ENCODE measurements at regions not wholly inside any gene's neighbourhood (a gene's known extent, or its start where the extent isn't known, plus 50 kb on each side); places are given as distances from the start of the nearest gene placed in this dataset.

DNA sequence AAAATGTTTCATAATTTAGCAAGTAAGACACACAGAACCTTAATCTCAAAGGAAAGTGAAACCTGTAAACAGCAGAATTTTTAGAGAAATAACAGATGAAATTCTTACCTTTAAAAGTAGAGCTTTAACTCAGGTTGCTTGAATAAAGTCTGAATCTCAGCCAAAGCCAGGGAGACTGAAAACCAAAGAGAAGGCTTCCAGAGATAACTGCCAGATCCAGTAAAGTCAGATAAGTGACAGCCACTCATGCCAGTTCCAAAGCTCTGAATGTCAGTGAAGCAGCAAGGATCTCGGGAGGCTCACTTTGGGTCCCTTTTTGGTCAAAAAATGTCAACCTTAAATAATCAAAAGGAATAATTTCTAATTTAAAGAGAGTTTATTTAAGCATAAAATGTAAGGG lies 199.9 kb upstream of the CHRM3 start:
- H2AFZ ChIP-seq (ENCODE audit: low read length): no peak overlapping the region
- intact Hi-C loops (cut with micrococcal nuclease; ENCODE audit: unreplicated experiment) (no loop called here), in situ Hi-C loops (cut with HindIII; ENCODE audit: extremely low pct_ligation_motif_present, low pct_unique_long_range_greater_than_20kb) (no loop called here)
- H3K27ac ChIP-seq (ENCODE audit: extremely low read length, insufficient read depth, low read length): no peak overlapping the region
- peaks cover 90% of the 10 kb centered on the region for H3K9me3 ChIP-seq (ENCODE audit: low read length)
- FAIRE-seq (no peak), ATAC-seq (no peak), DNase-seq (ENCODE audit: low spot score) (no peak)
- no peak overlapping the region for H3K9ac ChIP-seq (ENCODE audit: insufficient read depth, low read depth, low read length)
- no peaks in the 10 kb centered on the region for H3K27me3 ChIP-seq (ENCODE audit: control insufficient read depth in 1 of 2, insufficient read depth in 2 of 2, low read length in 2 of 2)
- H3K4me2 ChIP-seq (ENCODE audit: low read depth, low read length): no peak overlapping the region
- no TSS peak for BruUV-seq (replicated peaks)
- no peaks in the 10 kb centered on the region for H3K36me3 ChIP-seq (replicated peaks in 1 of 2; ENCODE audit: control insufficient read depth in 1 of 2, insufficient read depth in 2 of 2, low read length in 2 of 2)
- WGBS (ENCODE audit: low lambda C conversion rate): 0% methylated on average over 1 of the region's 1 CpG
- H3K4me3 ChIP-seq (replicated peaks in 1 of 3; ENCODE audit: insufficient read depth in 1 of 3, low read depth in 2 of 3, low read length in 3 of 3): no peak overlapping the region
- ChIA-PET CTCF (ENCODE audit: low intra/inter-chr PET ratio, low total read pairs) (no interaction called here), POLR2A (no interaction called here)
- no peak for TF ChIP-seq JUND (CRISPR knock-in tag; IDR thresholded peaks at IDR 0.05)
- no peak for TF ChIP-seq FOXJ3 (CRISPR knock-in tag; IDR thresholded peaks at IDR 0.05; ENCODE audit: borderline replicate concordance)
- no peak for TF ChIP-seq NFYC (CRISPR knock-in tag; IDR thresholded peaks at IDR 0.05)
- no peak for TF ChIP-seq THYN1 (CRISPR knock-in tag; IDR thresholded peaks at IDR 0.05; ENCODE audit: borderline replicate concordance, low read depth)
- no peak for TF ChIP-seq HOXD1 (CRISPR knock-in tag; IDR thresholded peaks at IDR 0.05)
- TF ChIP-seq ZNF24 (IDR thresholded peaks at IDR 0.05): no peak
- TF ChIP-seq, protein P1, sequence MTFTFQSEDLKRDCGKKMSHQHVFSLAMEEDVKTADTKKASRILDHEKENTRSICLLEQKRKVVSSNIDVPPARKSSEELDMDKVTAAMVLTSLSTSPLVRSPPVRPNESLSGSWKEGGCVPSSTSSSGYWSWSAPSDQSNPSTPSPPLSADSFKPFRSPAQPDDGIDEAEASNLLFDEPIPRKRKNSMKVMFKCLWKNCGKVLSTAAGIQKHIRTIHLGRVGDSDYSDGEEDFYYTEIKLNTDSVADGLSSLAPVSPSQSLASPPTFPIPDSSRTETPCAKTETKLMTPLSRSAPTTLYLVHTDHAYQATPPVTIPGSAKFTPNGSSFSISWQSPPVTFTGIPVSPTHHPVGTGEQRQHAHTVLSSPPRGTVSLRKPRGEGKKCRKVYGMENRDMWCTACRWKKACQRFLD (CRISPR knock-in tag; IDR thresholded peaks at IDR 0.05; ENCODE audit: borderline replicate concordance): no peak
- TF ChIP-seq, protein P2, sequence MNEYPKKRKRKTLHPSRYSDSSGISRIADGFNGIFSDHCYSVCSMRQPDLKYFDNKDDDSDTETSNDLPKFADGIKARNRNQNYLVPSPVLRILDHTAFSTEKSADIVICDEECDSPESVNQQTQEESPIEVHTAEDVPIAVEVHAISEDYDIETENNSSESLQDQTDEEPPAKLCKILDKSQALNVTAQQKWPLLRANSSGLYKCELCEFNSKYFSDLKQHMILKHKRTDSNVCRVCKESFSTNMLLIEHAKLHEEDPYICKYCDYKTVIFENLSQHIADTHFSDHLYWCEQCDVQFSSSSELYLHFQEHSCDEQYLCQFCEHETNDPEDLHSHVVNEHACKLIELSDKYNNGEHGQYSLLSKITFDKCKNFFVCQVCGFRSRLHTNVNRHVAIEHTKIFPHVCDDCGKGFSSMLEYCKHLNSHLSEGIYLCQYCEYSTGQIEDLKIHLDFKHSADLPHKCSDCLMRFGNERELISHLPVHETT (CRISPR knock-in tag; conservative IDR thresholded peaks at IDR 0.05): no peak
- TF ChIP-seq CEBPB (IDR thresholded peaks at IDR 0.05; ENCODE audit: borderline replicate concordance, low read depth, low read length): no peak
- TF ChIP-seq, protein P3, sequence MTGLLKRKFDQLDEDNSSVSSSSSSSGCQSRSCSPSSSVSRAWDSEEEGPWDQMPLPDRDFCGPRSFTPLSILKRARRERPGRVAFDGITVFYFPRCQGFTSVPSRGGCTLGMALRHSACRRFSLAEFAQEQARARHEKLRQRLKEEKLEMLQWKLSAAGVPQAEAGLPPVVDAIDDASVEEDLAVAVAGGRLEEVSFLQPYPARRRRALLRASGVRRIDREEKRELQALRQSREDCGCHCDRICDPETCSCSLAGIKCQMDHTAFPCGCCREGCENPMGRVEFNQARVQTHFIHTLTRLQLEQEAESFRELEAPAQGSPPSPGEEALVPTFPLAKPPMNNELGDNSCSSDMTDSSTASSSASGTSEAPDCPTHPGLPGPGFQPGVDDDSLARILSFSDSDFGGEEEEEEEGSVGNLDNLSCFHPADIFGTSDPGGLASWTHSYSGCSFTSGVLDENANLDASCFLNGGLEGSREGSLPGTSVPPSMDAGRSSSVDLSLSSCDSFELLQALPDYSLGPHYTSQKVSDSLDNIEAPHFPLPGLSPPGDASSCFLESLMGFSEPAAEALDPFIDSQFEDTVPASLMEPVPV (CRISPR knock-in tag; IDR thresholded peaks at IDR 0.05): no peak
- TF ChIP-seq, protein P4, sequence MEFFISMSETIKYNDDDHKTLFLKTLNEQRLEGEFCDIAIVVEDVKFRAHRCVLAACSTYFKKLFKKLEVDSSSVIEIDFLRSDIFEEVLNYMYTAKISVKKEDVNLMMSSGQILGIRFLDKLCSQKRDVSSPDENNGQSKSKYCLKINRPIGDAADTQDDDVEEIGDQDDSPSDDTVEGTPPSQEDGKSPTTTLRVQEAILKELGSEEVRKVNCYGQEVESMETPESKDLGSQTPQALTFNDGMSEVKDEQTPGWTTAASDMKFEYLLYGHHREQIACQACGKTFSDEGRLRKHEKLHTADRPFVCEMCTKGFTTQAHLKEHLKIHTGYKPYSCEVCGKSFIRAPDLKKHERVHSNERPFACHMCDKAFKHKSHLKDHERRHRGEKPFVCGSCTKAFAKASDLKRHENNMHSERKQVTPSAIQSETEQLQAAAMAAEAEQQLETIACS (CRISPR knock-in tag; IDR thresholded peaks at IDR 0.05): no peak
- no peaks in the 10 kb centered on the region for H4K20me1 ChIP-seq (ENCODE audit: insufficient read depth, low read length)
- no peaks in the 10 kb centered on the region for H3K4me1 ChIP-seq (ENCODE audit: insufficient read depth, low read length)
- no peaks in the 10 kb centered on the region for H3K79me2 ChIP-seq (ENCODE audit: insufficient read depth, low read length)
